ENCODE measurements at regions not wholly inside any gene's neighbourhood (a gene's known extent, or its start where the extent isn't known, plus 50 kb on each side); places are given as distances from the start of the nearest gene placed in this dataset.
"Not testable (repeated sequence)": the region's sequence is repeated elsewhere in the genome, so short reads cannot be mapped to it uniquely, and the experiment has no call there.

- 67% methylated on average over 2 of the region's 2 CpGs for WGBS (ENCODE audit: low lambda C conversion rate)
- Histone ChIP-seq H3K27ac (ENCODE audit: extremely low read length, insufficient read depth, low read length) (no peak overlapping the region), H3K4me1 (ENCODE audit: insufficient read depth, low read length) (peaks cover 12% of the 10 kb centered on the region), H3K4me2 (ENCODE audit: low read depth, low read length) (no peak overlapping the region), H3K9me3 (ENCODE audit: low read length) (no peaks in the 10 kb centered on the region), H3K27me3 (ENCODE audit: control insufficient read depth in 1 of 2, insufficient read depth in 2 of 2, low read length in 2 of 2) (no peaks in the 10 kb centered on the region), H3K36me3 (replicated peaks in 1 of 2; ENCODE audit: control insufficient read depth in 1 of 2, insufficient read depth in 2 of 2, low read length in 2 of 2) (no peaks in the 10 kb centered on the region), H2AFZ (ENCODE audit: low read length) (no peak overlapping the region), H3K79me2 (ENCODE audit: insufficient read depth, low read length) (no peaks in the 10 kb centered on the region), H3K9ac (ENCODE audit: insufficient read depth, low read depth, low read length) (no peak overlapping the region), H4K20me1 (ENCODE audit: insufficient read depth, low read length) (no peaks in the 10 kb centered on the region), H3K4me3 (replicated peaks in 1 of 3; ENCODE audit: insufficient read depth in 1 of 3, low read depth in 2 of 3, low read length in 3 of 3) (no peak overlapping the region)
- ATAC-seq (no peak), FAIRE-seq (no peak), DNase-seq (ENCODE audit: low spot score) (no peak)
- intact Hi-C loops (cut with micrococcal nuclease; ENCODE audit: unreplicated experiment) (no loop called here), in situ Hi-C loops (cut with HindIII; ENCODE audit: extremely low pct_ligation_motif_present, low pct_unique_long_range_greater_than_20kb) (no loop called here)
- CTCF ChIA-PET (ENCODE audit: low intra/inter-chr PET ratio, low total read pairs): no interaction called here
- BruUV-seq (replicated peaks): no TSS peak
- TF ChIP-seq ZNF431 (CRISPR knock-in tag; IDR thresholded peaks at IDR 0.05; ENCODE audit: borderline replicate concordance, low read depth) (no peak), HNF1B (CRISPR knock-in tag; IDR thresholded peaks at IDR 0.05) (no peak), ZNF382 (CRISPR knock-in tag; IDR thresholded peaks at IDR 0.05; ENCODE audit: borderline replicate concordance) (no peak), ZNF713 (CRISPR knock-in tag; IDR thresholded peaks at IDR 0.05) (no peak), ZSCAN22 (CRISPR knock-in tag; IDR thresholded peaks at IDR 0.05) (no peak), THYN1 (CRISPR knock-in tag; IDR thresholded peaks at IDR 0.05; ENCODE audit: borderline replicate concordance, low read depth) (no peak), NR2F6 (IDR thresholded peaks at IDR 0.05) (no peak), NR2F6 (CRISPR knock-in tag; IDR thresholded peaks at IDR 0.05) (no peak), UBTF (CRISPR knock-in tag; IDR thresholded peaks at IDR 0.05) (no peak), TEAD2 (CRISPR knock-in tag; IDR thresholded peaks at IDR 0.05) (no peak)
- TF ChIP-seq, protein P1, sequence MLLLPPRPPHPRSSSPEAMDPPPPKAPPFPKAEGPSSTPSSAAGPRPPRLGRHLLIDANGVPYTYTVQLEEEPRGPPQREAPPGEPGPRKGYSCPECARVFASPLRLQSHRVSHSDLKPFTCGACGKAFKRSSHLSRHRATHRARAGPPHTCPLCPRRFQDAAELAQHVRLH (CRISPR knock-in tag; IDR thresholded peaks at IDR 0.05; ENCODE audit: borderline replicate concordance, low read depth): no peak
- TF ChIP-seq, protein P2, sequence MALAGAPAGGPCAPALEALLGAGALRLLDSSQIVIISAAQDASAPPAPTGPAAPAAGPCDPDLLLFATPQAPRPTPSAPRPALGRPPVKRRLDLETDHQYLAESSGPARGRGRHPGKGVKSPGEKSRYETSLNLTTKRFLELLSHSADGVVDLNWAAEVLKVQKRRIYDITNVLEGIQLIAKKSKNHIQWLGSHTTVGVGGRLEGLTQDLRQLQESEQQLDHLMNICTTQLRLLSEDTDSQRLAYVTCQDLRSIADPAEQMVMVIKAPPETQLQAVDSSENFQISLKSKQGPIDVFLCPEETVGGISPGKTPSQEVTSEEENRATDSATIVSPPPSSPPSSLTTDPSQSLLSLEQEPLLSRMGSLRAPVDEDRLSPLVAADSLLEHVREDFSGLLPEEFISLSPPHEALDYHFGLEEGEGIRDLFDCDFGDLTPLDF (CRISPR knock-in tag; IDR thresholded peaks at IDR 0.05): no peak
- POLR2A ChIA-PET: no interaction called here
Measured at GRCh38 chr5:56297851-56298250, 64.7 kb upstream of the ANKRD55 start.

GRCh38 chr5:56295311-56295710 lies 62.2 kb upstream of the ANKRD55 start:
- not testable (repeated sequence) for DNase-seq (ENCODE audit: low spot score)

More at GRCh38 chr5:56295311-56295710, 62.2 kb upstream of the ANKRD55 start:
- H4K20me1 ChIP-seq (ENCODE audit: insufficient read depth, low read length); BruUV-seq (replicated peaks); POLR2A ChIA-PET; intact Hi-C loops (cut with micrococcal nuclease; ENCODE audit: unreplicated experiment); CTCF ChIA-PET (ENCODE audit: low intra/inter-chr PET ratio, low total read pairs); in situ Hi-C loops (cut with HindIII; ENCODE audit: extremely low pct_ligation_motif_present, low pct_unique_long_range_greater_than_20kb); H3K4me2 ChIP-seq (ENCODE audit: low read depth, low read length); H3K27ac ChIP-seq (ENCODE audit: extremely low read length, insufficient read depth, low read length); ATAC-seq; H3K9me3 ChIP-seq (ENCODE audit: low read length); H3K27me3 ChIP-seq (ENCODE audit: control insufficient read depth in 1 of 2, insufficient read depth in 2 of 2, low read length in 2 of 2); H3K4me3 ChIP-seq (replicated peaks in 1 of 3; ENCODE audit: insufficient read depth in 1 of 3, low read depth in 2 of 3, low read length in 3 of 3); H3K79me2 ChIP-seq (ENCODE audit: insufficient read depth, low read length); H2AFZ ChIP-seq (ENCODE audit: low read length); H3K36me3 ChIP-seq (replicated peaks in 1 of 2; ENCODE audit: control insufficient read depth in 1 of 2, insufficient read depth in 2 of 2, low read length in 2 of 2); H3K4me1 ChIP-seq (ENCODE audit: insufficient read depth, low read length); H3K9ac ChIP-seq (ENCODE audit: insufficient read depth, low read depth, low read length); FAIRE-seq: not testable (repeated sequence)
- 97% methylated on average over 9 of the region's 23 CpGs for WGBS (ENCODE audit: low lambda C conversion rate)

Measured in HepG2 (cell line).